Karpas-422 (cell line): ENCODE measurements at regions not wholly inside any gene's neighbourhood (a gene's known extent, or its start where the extent isn't known, plus 50 kb on each side); places are given as distances from the start of the nearest gene placed in this dataset.
"Not testable (repeated sequence)": the region's sequence is repeated elsewhere in the genome, so short reads cannot be mapped to it uniquely, and the experiment has no call there.

Experiments
- DNase-seq: peaks from one replicate; pipeline ENCODE4 v3.0.0-alpha.2; 2015
- H2AFZ ChIP-seq: fragments of 200-600 bp; sonication (generic); 2 replicates; pipeline ENCODE4 v1.6.1; 2014; ENCODE audit warnings: antibody characterized with exemption, low read length, mixed read lengths
- H3K27ac ChIP-seq: fragments of 200-600 bp; sonication (generic); 2 replicates; pipeline ENCODE4 v1.5.1; 2014; ENCODE audit warnings: mild to moderate bottlenecking, low read length, moderate library complexity
- H3K27me3 ChIP-seq: fragments of 200-600 bp; sonication (generic); 2 replicates; pipeline ENCODE4 v1.6.1; 2014; ENCODE audit warnings: low read length, mixed read lengths
- H3K36me3 ChIP-seq: fragments of 200-600 bp; sonication (generic); 2 replicates; pipeline ENCODE4 v1.6.1; 2014; ENCODE audit warnings: low read length, mixed read lengths; ENCODE audit not compliant: insufficient read depth
- H3K4me1 ChIP-seq: fragments of 200-600 bp; sonication (generic); 2 replicates; pipeline ENCODE4 v1.6.1; 2014; ENCODE audit warnings: mild to moderate bottlenecking, low read length, mixed read lengths
- H3K4me2 ChIP-seq: fragments of 200-600 bp; sonication (generic); 2 replicates; pipeline ENCODE4 v1.6.1; 2014; ENCODE audit warnings: low read length, low read depth, mild to moderate bottlenecking; ENCODE audit not compliant: poor library complexity, severe bottlenecking
- H3K4me3 ChIP-seq: fragments of 200-600 bp; sonication (generic); 2 replicates; pipeline ENCODE4 v1.5.1; 2014; ENCODE audit warnings: mild to moderate bottlenecking, antibody characterized with exemption, low read length, mixed read lengths
- H3K79me2 ChIP-seq: fragments of 200-600 bp; sonication (generic); 2 replicates; pipeline ENCODE4 v1.6.1; 2014; ENCODE audit warnings: mild to moderate bottlenecking, low read length, mixed read lengths
- H3K9ac ChIP-seq: fragments of 200-600 bp; sonication (generic); 2 replicates; pipeline ENCODE4 v1.6.0; 2014; ENCODE audit warnings: low read length
- H3K9me2 ChIP-seq: fragments of 200-600 bp; sonication (generic), shearing (Covaris generic); replicated peaks from 2 replicates; pipeline ENCODE4 v1.6.0; 2014; ENCODE audit warnings: mild to moderate bottlenecking, low read length, moderate library complexity; ENCODE audit not compliant: insufficient read depth
- H3K9me3 ChIP-seq: fragments of 300-700, 200-600 bp; sonication (generic); 2 replicates; pipeline ENCODE4 v1.6.1; 2014; ENCODE audit warnings: low read length, mixed read lengths
- H4K20me1 ChIP-seq: fragments of 200-600 bp; sonication (generic); 2 replicates; pipeline ENCODE4 v1.6.1; 2014; ENCODE audit warnings: mild to moderate bottlenecking, antibody characterized with exemption, low read length, low read depth; ENCODE audit not compliant: insufficient read depth

GRCh38 chr12:47306773-47307679, 227.3 kb upstream of the AMIGO2 start:
- H3K4me3 ChIP-seq, result peak overlapping the region; percentile 24; the same call in 1 of the 2 replicates
- peak overlapping the region; percentile 44 for H3K4me2 ChIP-seq
- not testable (repeated sequence) for H4K20me1 ChIP-seq, H3K27me3 ChIP-seq, H3K9me3 ChIP-seq, DNase-seq, H3K9me2 ChIP-seq, H3K36me3 ChIP-seq, H3K79me2 ChIP-seq, H3K27ac ChIP-seq
- peaks cover 23% of the 10 kb centered on the region for H3K4me1 ChIP-seq
- peak overlapping the region; percentile 18; the same call in 1 of the 2 replicates for H3K9ac ChIP-seq
- peak overlapping the region; percentile 13; the same call in 1 of the 2 replicates for H2AFZ ChIP-seq

GRCh38 chr12:47306130-47306529, 226.4 kb upstream of the AMIGO2 start:
- no peaks in the 10 kb centered on the region for H3K9me3 ChIP-seq
- no peaks in the 10 kb centered on the region for H4K20me1 ChIP-seq
- H3K9ac ChIP-seq, result no peak overlapping the region
- H3K4me2 ChIP-seq, result no peak overlapping the region
- no peak overlapping the region for H3K4me3 ChIP-seq
- peak; percentile 19 for DNase-seq
- no peaks in the 10 kb centered on the region for H3K9me2 ChIP-seq
- no peaks in the 10 kb centered on the region for H3K79me2 ChIP-seq
- H3K36me3 ChIP-seq, result no peaks in the 10 kb centered on the region
- H3K27ac ChIP-seq, result no peak overlapping the region
- no peak overlapping the region for H2AFZ ChIP-seq
- peaks cover 31% of the 10 kb centered on the region for H3K4me1 ChIP-seq
- no peaks in the 10 kb centered on the region for H3K27me3 ChIP-seq

GRCh38 chr12:47305464-47305863, 225.7 kb upstream of the AMIGO2 start:
- Histone ChIP-seq H3K4me1 (peaks cover 31% of the 10 kb centered on the region), H3K79me2 (no peaks in the 10 kb centered on the region), H3K27me3 (no peaks in the 10 kb centered on the region), H3K27ac (no peak overlapping the region), H2AFZ (no peak overlapping the region), H3K36me3 (no peaks in the 10 kb centered on the region), H3K4me2 (no peak overlapping the region), H3K4me3 (no peak overlapping the region), H3K9ac (no peak overlapping the region), H3K9me3 (no peaks in the 10 kb centered on the region), H3K9me2 (no peaks in the 10 kb centered on the region), H4K20me1 (no peaks in the 10 kb centered on the region)
- DNase-seq, result peak; percentile 29

- Histone ChIP-seq H3K27ac (no peak overlapping the region), H2AFZ (peak overlapping the region; percentile 12; the same call in 1 of the 2 replicates), H3K79me2 (no peaks in the 10 kb centered on the region), H3K36me3 (no peaks in the 10 kb centered on the region), H3K4me3 (no peak overlapping the region), H3K27me3 (no peaks in the 10 kb centered on the region), H3K9me2 (no peaks in the 10 kb centered on the region), H3K9me3 (no peaks in the 10 kb centered on the region), H3K4me1 (peaks cover 31% of the 10 kb centered on the region), H4K20me1 (no peaks in the 10 kb centered on the region), H3K4me2 (no peak overlapping the region), H3K9ac (no peak overlapping the region)
- DNase-seq, result peak; percentile 27
Measured at GRCh38 chr12:47303995-47304560, 224.3 kb upstream of the AMIGO2 start.

GRCh38 chr12:47303207-47303606, 223.4 kb upstream of the AMIGO2 start:
- no peaks in the 10 kb centered on the region for H3K27me3 ChIP-seq
- peak overlapping the region; percentile 12 for H2AFZ ChIP-seq
- H3K4me2 ChIP-seq, result no peak overlapping the region
- H3K4me1 ChIP-seq, result peaks cover 31% of the 10 kb centered on the region
- no peaks in the 10 kb centered on the region for H3K9me2 ChIP-seq
- no peaks in the 10 kb centered on the region for H3K36me3 ChIP-seq
- H3K79me2 ChIP-seq, result no peaks in the 10 kb centered on the region
- H3K9ac ChIP-seq, result no peak overlapping the region
- peak; percentile 39 for DNase-seq
- no peaks in the 10 kb centered on the region for H4K20me1 ChIP-seq
- no peak overlapping the region for H3K27ac ChIP-seq
- no peak overlapping the region for H3K4me3 ChIP-seq
- H3K9me3 ChIP-seq, result no peaks in the 10 kb centered on the region

GRCh38 chr12:47302111-47302671, 222.4 kb upstream of the AMIGO2 start:
- Histone ChIP-seq H3K4me1 (peaks cover 26% of the 10 kb centered on the region), H3K79me2 (no peaks in the 10 kb centered on the region), H4K20me1 (no peaks in the 10 kb centered on the region), H3K4me3 (peak overlapping the region; percentile 43), H3K27ac (peak overlapping the region; percentile 66), H3K9me3 (no peaks in the 10 kb centered on the region), H3K9ac (peak overlapping the region; percentile 48), H2AFZ (peak overlapping the region; percentile 66), H3K9me2 (no peaks in the 10 kb centered on the region), H3K36me3 (no peaks in the 10 kb centered on the region), H3K27me3 (no peaks in the 10 kb centered on the region), H3K4me2 (peak overlapping the region; percentile 63)
- DNase-seq, result peak; percentile 73

GRCh38 chr12:47299586-47299985, 219.8 kb upstream of the AMIGO2 start:
- Histone ChIP-seq H3K27me3 (no peaks in the 10 kb centered on the region), H4K20me1 (no peaks in the 10 kb centered on the region), H3K4me2 (no peak overlapping the region), H3K4me3 (no peak overlapping the region), H3K4me1 (peaks cover 26% of the 10 kb centered on the region), H3K9ac (no peak overlapping the region), H2AFZ (0 out of 2 replicates have a peak overlapping the region, but pooled peaks have one; percentile 14), H3K27ac (no peak overlapping the region), H3K9me3 (no peaks in the 10 kb centered on the region), H3K79me2 (no peaks in the 10 kb centered on the region), H3K36me3 (no peaks in the 10 kb centered on the region), H3K9me2 (no peaks in the 10 kb centered on the region)
- peak; percentile 4 for DNase-seq

GRCh38 chr12:47297993-47298392, 218.2 kb upstream of the AMIGO2 start:
- no peaks in the 10 kb centered on the region for H3K79me2 ChIP-seq
- H3K9me3 ChIP-seq, result no peaks in the 10 kb centered on the region
- no peak overlapping the region for H3K27ac ChIP-seq
- 0 out of 2 replicates have a peak overlapping the region, but pooled peaks have one; percentile 28 for H2AFZ ChIP-seq
- no peak overlapping the region for H3K9ac ChIP-seq
- H4K20me1 ChIP-seq, result no peaks in the 10 kb centered on the region
- peak; percentile 31 for DNase-seq
- no peaks in the 10 kb centered on the region for H3K27me3 ChIP-seq
- no peaks in the 10 kb centered on the region for H3K36me3 ChIP-seq
- no peak overlapping the region for H3K4me2 ChIP-seq
- no peaks in the 10 kb centered on the region for H3K9me2 ChIP-seq
- H3K4me3 ChIP-seq, result no peak overlapping the region
- peaks cover 21% of the 10 kb centered on the region for H3K4me1 ChIP-seq
